Spleen (tissue), 7 donors: ENCODE measurements at regions not wholly inside any gene's neighbourhood (a gene's known extent, or its start where the extent isn't known, plus 50 kb on each side); places are given as distances from the start of the nearest gene placed in this dataset.

ENCODE experiments used
- CTCF ChIP-seq, 11 experiments: fragments of 200-600 bp in 7 of 11; fragments of 450-650 bp in 4 of 11; sonication (generic) in 4 of 11; IDR thresholded peaks in 8 of 11; conservative IDR thresholded peaks in 3 of 11; 1 replicate in 7 of 11; 2 replicates in 4 of 11; pipeline versions ENCODE4 v1.4.0 to v1.8.0; 2016 to 2021; ENCODE audit warnings: antibody characterized with exemption in 11 of 11, inconsistent platforms in 4 of 11, mild to moderate bottlenecking in 1 of 11
- POLR2AphosphoS5 ChIP-seq, 3 donors: sonication (generic); formaldehyde crosslinking; IDR thresholded peaks; one replicate each; pipeline ENCODE4 v1.5.1; 2017; ENCODE audit warnings: antibody characterized with exemption in 3 of 3
- donor health status: DM: no; HTN: no; CAD: no; lungs with moderate emphysema.
- donor health status: DM: no; HTN: no; CAD: no.
- donor health status: DM: no; HTN: no; CAD: no.

GRCh38 chr6:81808851-81809570 lies 56.5 kb upstream of the TENT5A start:
- TF ChIP-seq CTCF (IDR thresholded peaks at IDR 0.05 in 8 of 11, conservative IDR thresholded peaks at IDR 0.05 in 3 of 11), result no peak
- no peak for TF ChIP-seq POLR2AphosphoS5 (IDR thresholded peaks at IDR 0.05)
